Body of pancreas (tissue), 4 donors: ENCODE measurements at regions not wholly inside any gene's neighbourhood (a gene's known extent, or its start where the extent isn't known, plus 50 kb on each side); places are given as distances from the start of the nearest gene placed in this dataset.

ENCODE experiments used
- ATAC-seq: fragments of 150-250 bp; one replicate; pipeline ENCODE4 v1.9.1; 2016
- DNase-seq, 4 donors: peaks; one replicate each; pipeline ENCODE4 v3.0.0-alpha.2; 2019
- H3K27ac ChIP-seq, 4 donors: fragments of 200-600 bp; sonication (generic); 1 replicate in 3 of 4; 2 replicates in 1 of 4; pipeline versions ENCODE4 v1.5.1 to v1.6.1; 2016 to 2019; ENCODE audit warnings: mild to moderate bottlenecking in 1 of 4, mixed read lengths in 1 of 4, moderate library complexity in 1 of 4
- H3K27me3 ChIP-seq, 2 donors: fragments of 200-600 bp; sonication (generic); one replicate each; pipeline ENCODE4 v1.6.0; 2016; ENCODE audit warnings: mild to moderate bottlenecking in 1 of 2
- H3K36me3 ChIP-seq, 2 donors: fragments of 200-600 bp; sonication (generic); replicated peaks in 1 of 2; 2 replicates each; pipeline ENCODE4 v1.5.1; 2016; ENCODE audit warnings: low read depth in 2 of 2; ENCODE audit not compliant: insufficient read depth in 1 of 2
- H3K4me1 ChIP-seq: fragments of 200-600 bp; sonication (generic); one replicate; pipeline ENCODE4 v1.6.0; 2016
- H3K4me3 ChIP-seq, 2 donors: fragments of 200-600 bp; sonication (generic); 1 replicate in 1 of 2; 2 replicates in 1 of 2; pipeline ENCODE4 v1.5.1; 2016 to 2019
- H3K9me3 ChIP-seq, 3 donors: fragments of 200-600 bp; sonication (generic); 1 replicate in 2 of 3; 2 replicates in 1 of 3; pipeline ENCODE4 v1.5.1; 2016
- CTCF ChIP-seq, 7 experiments: fragments of 450-650 bp in 4 of 7; fragments of 200-600 bp in 3 of 7; sonication (generic) in 3 of 7; IDR thresholded peaks; one replicate each; pipeline ENCODE4 v1.5.1; 2016 to 2019; ENCODE audit warnings: antibody characterized with exemption in 7 of 7
- POLR2A ChIP-seq, 3 donors: fragments of 450-650 bp; IDR thresholded peaks; one replicate each; pipeline ENCODE4 v1.6.1; 2016; ENCODE audit warnings: antibody characterized with exemption in 3 of 3, mild to moderate bottlenecking in 2 of 3
- WGBS, 2 donors: methylation state at CpG; one replicate each; pipeline ENCODE4 v1.1.5; 2017; 5-methylcytosine and 5-hydroxymethylcytosine counted together
- intact Hi-C: fragments of 100-400 bp; cut with DNase I; formaldehyde crosslinking; loops from one replicate; pipeline ENCODE4 v1.15.1; 2023

GRCh38 chr3:59115364-59116232, 65.8 kb upstream of the CFAP20DC start:
- intact Hi-C loops: no loop called here
- no peak overlapping the region for H3K4me3 ChIP-seq
- WGBS, 2 donors: 73 to 74% methylated on average over 8 of the region's 8 CpGs

DNA sequence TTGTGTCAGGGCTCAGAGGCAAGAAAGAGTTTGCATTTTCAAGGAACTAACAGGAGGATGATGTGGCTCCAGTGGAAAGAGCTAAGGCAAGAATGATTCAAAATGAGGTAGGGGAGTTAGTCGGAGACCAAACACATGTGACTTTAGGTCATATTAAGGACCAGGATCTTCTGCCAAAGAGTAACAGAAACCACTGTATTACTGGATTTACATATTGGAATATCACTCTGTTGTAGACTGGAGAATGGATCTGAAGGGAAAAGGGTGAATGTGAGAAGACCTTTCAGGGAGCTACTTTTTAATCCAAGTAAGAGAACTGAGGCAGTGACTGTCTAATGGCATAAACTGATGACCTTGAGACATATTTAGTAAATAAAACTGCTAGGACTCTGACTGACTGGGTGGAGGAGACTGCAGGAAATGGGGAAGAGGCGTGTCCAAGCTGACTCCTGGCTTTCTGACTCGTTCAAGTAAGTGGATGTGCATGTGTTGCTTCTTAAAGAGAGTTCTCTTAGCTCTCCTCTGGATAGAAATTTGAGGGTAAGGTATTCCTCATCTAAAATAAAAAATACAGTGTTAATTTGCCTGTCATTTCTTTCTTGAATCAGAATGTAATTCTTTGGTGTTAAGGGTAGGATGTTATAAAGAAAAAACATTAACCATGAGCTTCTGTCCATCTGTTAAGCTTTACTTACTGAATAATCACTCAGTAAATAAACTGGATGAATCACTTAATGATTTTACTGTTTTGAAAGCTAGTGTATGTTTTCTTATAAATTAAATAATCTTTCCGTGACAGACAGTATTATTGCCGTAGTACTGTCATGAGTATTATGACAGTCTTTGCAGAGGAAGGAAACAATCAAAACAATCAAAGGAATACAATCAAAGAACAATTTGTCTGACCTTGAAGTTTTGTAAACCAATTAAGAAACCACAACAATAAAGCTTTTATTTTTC, 58.3 kb upstream of the CFAP20DC start:
- no peak for DNase-seq
- 55 to 60% methylated on average over 5 of the region's 5 CpGs for WGBS, 2 donors
- no peaks in the 10 kb centered on the region for H3K27me3 ChIP-seq
- no peak for ATAC-seq
- no peaks in the 10 kb centered on the region for H3K9me3 ChIP-seq
- no peak overlapping the region for H3K4me3 ChIP-seq
- H3K4me1 ChIP-seq: no peaks in the 10 kb centered on the region
- H3K27ac ChIP-seq: no peak overlapping the region
- TF ChIP-seq CTCF (IDR thresholded peaks at IDR 0.05) (no peak), POLR2A (IDR thresholded peaks at IDR 0.05) (no peak)
- intact Hi-C loops: no loop called here
- no peaks in the 10 kb centered on the region for H3K36me3 ChIP-seq

More at GRCh38 chr3:59115364-59116232, 65.8 kb upstream of the CFAP20DC start:
- ATAC-seq (no peak), DNase-seq (no peak)
- Histone ChIP-seq H3K27me3 (no peaks in the 10 kb centered on the region), H3K27ac (no peak overlapping the region), H3K9me3 (no peaks in the 10 kb centered on the region), H3K4me1 (no peaks in the 10 kb centered on the region), H3K36me3 (no peaks in the 10 kb centered on the region)
- TF ChIP-seq POLR2A (IDR thresholded peaks at IDR 0.05) (no peak), CTCF (IDR thresholded peaks at IDR 0.05) (no peak)

GRCh38 chr3:59106085-59106648, 56.3 kb upstream of the CFAP20DC start:
- Histone ChIP-seq H3K4me3 (no peak overlapping the region), H3K27ac (no peak overlapping the region), H3K4me1 (no peaks in the 10 kb centered on the region), H3K36me3 (no peaks in the 10 kb centered on the region), H3K9me3 (no peaks in the 10 kb centered on the region), H3K27me3 (no peaks in the 10 kb centered on the region)
- no peak for DNase-seq
- WGBS, 2 donors: 86 to 93% methylated on average over 1 of the region's 1 CpG
- no peak for TF ChIP-seq CTCF (IDR thresholded peaks at IDR 0.05)
- ATAC-seq: no peak
- intact Hi-C loops: no loop called here

- DNase-seq: no peak
- H3K4me3 ChIP-seq: no peak overlapping the region
- ATAC-seq: no peak
- no peaks in the 10 kb centered on the region for H3K27me3 ChIP-seq
- H3K4me1 ChIP-seq: no peaks in the 10 kb centered on the region
- H3K9me3 ChIP-seq: no peaks in the 10 kb centered on the region
- intact Hi-C loops: no loop called here
- TF ChIP-seq CTCF (IDR thresholded peaks at IDR 0.05) (no peak), POLR2A (IDR thresholded peaks at IDR 0.05) (no peak)
- H3K36me3 ChIP-seq: no peaks in the 10 kb centered on the region
- WGBS, 2 donors: 47 to 49% methylated on average over 1 of the region's 1 CpG
- H3K27ac ChIP-seq: no peak overlapping the region
Measured at GRCh38 chr3:59103552-59103951, 53.7 kb upstream of the CFAP20DC start.
